SU-DHL-6 (cell line): ENCODE measurements at regions not wholly inside any gene's neighbourhood (a gene's known extent, or its start where the extent isn't known, plus 50 kb on each side); places are given as distances from the start of the nearest gene placed in this dataset.

Experiments
- CTCF ChIP-seq: fragments of 200-600 bp; sonication (generic); IDR thresholded peaks from one replicate; pipeline ENCODE4 v1.5.1; 2017; ENCODE audit warnings: antibody characterized with exemption, mild to moderate bottlenecking, low read length, moderate library complexity; ENCODE audit not compliant: insufficient read depth, poor library complexity, severe bottlenecking
- EZH2phosphoT487 ChIP-seq: fragments of 200-600 bp; sonication (generic), shearing (Covaris generic); conservative IDR thresholded peaks from 2 replicates; pipeline ENCODE4 v1.6.1; 2018; ENCODE audit warnings: mild to moderate bottlenecking, antibody characterized with exemption, low read length, moderate library complexity, mixed read lengths

GRCh38 chr1:187203257-187203656 is 374.5 kb downstream of the PLA2G4A start:
- TF ChIP-seq CTCF: no peak
- TF ChIP-seq EZH2phosphoT487: no peak
